ENCODE measurements at regions not wholly inside any gene's neighbourhood (a gene's known extent, or its start where the extent isn't known, plus 50 kb on each side); places are given as distances from the start of the nearest gene placed in this dataset.
"Not testable (repeated sequence)": the region's sequence is repeated elsewhere in the genome, so short reads cannot be mapped to it uniquely, and the experiment has no call there.

DNA sequence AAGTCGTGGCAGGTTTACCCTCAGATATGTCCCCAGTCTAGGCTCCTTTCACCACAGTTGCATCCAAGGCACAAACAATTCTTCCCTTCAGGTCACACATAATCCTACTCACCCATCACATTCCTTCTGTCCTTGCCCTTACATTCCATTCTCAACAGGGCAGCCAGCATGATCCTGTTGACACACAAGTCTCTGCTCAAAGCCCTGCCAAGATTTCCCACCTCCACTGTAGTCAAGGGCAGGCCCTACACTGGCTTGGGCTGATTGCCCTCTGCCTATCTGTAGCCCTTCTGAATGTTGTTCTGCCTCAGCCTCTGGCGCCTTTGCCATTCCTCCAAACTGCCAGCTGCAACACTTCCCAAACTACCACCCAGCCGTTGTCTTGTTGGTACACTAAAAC, 187.9 kb upstream of the AKR1E2 start:
- DNase-seq (ENCODE audit: low read depth in 2 of 2): no peak

DNA sequence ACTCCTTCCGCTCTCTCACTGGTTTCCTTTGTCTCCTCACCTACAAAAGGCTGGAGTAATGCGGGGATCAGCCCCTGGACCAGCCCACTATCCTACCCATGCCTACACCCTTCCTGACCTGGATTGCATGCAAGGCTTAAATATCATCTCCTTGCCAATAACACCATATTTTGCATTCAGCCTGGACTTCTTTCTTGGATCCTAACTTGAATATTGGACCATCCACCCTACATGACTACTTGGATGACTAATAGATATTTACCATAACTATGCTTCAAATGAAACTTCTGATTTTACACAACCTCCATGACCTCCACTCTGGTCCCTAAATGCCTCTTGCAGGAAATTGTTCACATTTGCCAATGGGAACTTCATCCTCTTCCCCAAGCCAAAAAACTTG, 188.3 kb upstream of the AKR1E2 start:
- DNase-seq (ENCODE audit: low read depth in 2 of 2): no peak

DNA sequence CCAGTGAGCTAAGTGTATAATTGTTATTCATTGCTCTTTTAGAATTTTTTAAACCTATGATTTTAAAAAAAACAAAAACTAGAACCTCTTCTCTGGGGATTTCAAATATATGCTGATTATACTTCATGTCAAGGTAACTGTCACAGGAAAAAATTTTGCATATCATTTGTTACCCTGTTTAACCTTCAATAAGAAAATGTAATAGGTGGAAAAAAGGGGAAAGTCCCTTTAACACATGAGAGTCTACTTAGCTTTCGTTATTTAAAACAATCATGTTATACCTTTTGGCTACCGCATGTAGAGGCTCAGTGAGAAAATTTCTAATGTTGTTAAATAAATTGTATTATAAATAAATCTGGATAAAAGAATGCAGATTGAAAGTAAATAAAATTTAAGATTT, 190.1 kb upstream of the AKR1E2 start:
- no peak for DNase-seq (ENCODE audit: low read depth in 2 of 2)

DNA sequence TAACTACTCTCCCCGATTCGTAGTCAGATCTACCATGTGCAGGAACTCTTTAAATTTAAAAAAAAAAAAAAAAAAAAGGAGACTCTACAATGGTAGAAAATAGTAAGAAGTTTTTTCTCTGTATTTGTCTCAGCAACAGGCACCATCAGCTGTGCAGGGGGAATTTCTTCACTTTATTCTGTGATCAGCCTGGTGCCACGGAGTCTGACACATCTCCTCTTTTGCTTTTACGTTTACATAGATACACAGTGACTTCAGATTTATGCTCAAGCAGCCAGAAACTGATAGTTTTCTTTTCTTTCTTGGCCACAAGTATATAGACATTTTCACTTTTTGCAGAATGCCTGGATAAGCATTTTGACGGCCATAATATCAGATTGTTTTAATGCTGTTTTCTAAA, 190.6 kb upstream of the AKR1E2 start:
- no peak for DNase-seq (ENCODE audit: low read depth in 2 of 2)

DNA sequence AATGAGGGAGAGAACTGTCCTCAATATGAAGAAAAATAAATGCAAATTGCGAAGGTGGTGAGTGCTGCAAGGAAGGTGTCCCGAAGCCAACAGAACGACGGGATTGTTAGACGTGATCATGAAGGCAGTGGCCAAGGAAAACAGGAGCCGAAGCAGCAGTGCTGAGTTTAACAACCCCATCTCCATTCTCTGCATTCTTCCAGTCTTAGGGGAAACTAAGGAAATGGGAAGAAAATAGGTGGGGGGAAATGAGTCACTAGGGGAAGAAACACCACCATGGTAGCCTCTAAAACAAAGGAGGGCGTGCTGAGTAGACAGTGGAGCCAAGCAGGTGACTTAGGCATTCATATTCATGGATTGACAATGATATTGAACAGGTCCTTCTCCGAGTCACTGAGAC, 192.2 kb upstream of the AKR1E2 start:
- no peak for DNase-seq (ENCODE audit: low read depth in 2 of 2)

DNA sequence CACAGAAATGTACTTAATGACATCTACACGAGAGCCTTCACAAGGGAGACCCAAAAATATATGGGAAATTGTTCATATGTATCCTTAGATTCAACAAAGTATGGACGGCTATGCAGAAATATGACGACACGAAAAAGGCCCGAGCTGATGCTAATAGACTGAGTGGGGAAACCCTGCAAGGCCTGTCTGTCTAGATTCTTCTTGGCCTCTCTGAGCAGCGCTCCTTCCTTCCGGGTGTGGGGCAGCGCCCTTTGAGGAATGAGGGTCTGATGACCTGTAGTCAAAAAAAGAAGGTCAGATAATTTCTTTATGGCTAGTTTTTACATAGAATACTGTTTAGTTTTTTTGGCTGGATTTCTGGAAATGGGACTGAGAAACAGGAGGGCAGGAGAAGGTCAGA, 192.8 kb upstream of the AKR1E2 start:
- no peak for DNase-seq (ENCODE audit: low read depth in 2 of 2)

DNA sequence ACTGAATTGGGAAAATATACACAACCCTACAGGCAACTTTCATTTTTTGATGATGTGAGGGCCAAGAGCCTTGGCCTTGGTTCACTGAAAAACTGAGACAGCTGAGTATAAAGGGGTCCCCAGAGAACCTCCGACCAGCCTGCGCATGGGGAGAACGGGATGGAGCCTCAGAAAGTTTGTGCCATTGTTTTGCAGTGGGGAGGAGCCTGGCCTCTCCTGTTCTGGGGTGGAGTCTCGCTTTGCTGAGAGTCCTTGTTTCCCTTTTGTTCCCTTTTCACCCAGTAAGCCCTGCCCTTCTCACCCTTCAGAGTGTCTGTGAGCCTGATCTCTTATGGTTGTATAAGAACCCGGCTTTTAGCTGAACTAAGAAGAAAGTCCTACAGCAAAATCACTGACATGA, 193.2 kb upstream of the AKR1E2 start:
- no peak for DNase-seq (ENCODE audit: low read depth in 2 of 2)

DNA sequence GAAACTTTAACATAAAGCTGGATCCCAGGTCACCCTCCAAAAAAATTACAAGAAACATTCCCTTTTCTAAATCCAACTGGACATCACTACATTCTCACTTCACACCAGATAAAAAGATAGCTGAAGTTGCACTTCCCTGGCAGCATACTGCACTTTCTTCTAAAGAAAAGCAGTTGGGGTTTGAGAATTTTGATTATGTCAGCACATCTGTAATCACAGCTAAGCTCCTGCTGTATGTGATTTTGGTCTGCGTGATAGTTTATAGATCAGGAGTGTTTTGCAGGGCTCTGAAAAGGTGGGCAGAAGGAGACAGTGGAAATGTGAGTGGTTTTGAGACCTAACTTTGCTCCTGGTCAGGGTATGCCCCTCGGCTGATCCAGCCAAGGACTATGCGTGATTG, 199.1 kb upstream of the AKR1E2 start:
- no peak for DNase-seq (ENCODE audit: low read depth in 2 of 2)

DNA sequence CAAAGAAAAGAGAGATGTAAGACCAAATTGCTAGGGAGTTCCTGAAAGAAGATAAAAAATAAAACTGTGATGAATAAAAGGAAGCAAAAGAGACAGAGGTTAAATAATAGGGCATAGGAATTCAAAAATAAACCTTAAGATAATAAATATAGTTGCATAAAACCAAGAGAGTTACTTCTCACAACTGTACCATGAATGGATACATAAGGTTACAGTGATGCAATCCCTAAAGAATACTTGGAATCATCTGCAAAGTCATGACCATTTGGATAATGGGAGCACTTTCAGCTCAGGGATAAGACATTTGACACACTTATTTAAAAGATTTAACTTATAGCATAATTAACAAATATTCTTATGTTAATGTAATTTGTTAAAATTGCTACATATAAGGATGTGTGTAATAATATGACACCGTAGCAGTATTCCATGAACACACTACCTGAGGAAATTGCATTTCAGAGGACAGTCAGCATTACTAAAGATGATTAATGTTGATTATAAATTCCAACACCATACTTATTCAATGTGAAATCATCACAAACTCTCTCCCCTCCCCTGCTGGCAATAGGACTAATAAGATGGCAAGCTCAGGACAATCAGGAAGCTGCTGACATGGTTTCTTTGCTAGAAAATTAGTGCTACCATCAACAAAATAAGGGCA, 202.1 kb upstream of the AKR1E2 start:
- DNase-seq (ENCODE audit: low read depth in 2 of 2): no peak

DNA sequence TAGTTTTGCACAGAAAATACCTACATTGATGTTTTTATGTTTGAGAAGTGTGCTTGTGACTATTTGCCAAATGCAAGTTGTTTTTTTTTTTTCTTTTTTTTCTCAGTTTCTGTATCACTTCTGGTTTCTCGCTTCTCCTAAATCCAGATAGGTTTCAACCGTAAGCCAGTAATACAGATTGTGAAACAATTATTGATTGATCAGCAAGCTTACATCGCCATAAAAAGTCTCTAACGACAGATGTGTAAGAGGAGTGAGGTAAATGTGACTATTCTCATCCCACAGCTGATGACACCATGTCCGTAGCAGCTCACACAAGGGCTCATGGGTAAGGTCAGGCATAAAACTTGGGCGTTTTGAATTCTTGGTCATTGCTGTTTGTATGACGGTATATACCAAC, 202.8 kb upstream of the AKR1E2 start:
- no peak for DNase-seq (ENCODE audit: low read depth in 2 of 2)

DNA sequence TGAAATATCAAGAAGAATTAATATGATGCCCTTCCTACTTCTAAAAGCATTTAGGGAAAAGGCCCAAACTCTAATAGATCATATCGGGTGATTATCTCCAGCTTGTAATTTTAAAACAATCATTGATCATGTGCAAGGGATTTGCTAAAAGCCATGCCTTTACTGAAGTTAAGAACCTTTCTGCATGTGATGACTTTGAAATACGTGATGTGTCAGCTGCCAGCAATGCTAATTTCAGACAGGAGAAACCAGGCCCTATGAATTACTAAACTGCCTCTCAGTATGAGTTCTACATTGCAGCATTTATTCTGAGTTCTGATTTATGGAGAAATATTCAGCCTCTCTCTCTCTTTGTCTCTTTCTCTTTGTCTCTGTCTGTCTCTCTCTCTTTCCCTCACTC, 203.6 kb upstream of the AKR1E2 start:
- no peak for DNase-seq (ENCODE audit: low read depth in 2 of 2)

DNA sequence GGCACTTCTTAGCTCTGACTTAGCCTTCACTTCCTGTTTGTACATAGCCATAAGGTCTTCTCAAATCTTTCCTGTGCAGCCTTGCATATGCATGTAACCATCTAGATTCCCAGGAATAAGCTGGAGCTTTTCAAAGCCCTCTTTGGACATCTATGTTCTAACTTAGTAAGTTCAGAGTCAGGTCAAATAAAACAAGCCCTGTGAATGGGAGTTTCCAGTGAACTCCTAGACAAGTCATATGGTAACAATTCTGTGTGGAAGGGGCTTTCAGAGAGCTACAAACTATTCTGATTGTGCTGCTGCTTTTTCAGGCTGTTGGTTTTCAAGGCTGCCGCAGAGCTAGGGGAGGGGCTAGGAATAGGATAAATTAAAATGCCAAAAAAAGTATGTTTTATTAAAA, 208.4 kb upstream of the AKR1E2 start:
- DNase-seq (ENCODE audit: low read depth in 2 of 2): no peak

DNA sequence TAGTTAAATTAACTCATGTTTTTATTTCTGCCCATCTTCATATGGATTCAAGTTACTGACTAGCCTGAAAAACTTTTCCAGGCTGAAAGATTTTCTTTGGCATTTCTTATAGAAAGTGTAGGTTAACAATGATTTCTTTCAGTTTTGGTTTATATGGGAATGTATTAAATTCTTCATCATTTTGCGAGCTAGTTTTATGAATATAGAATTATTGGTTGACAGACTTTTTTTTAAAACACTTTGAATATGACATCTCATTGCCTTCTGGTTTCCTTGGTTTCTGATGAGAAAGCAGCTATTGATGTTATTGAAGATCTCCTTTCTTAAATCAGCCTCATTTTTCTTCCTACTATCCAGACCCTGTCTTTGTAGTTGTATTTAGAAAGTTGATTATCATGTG, 211.0 kb upstream of the AKR1E2 start:
- no peak for DNase-seq (ENCODE audit: low read depth in 2 of 2)

DNA sequence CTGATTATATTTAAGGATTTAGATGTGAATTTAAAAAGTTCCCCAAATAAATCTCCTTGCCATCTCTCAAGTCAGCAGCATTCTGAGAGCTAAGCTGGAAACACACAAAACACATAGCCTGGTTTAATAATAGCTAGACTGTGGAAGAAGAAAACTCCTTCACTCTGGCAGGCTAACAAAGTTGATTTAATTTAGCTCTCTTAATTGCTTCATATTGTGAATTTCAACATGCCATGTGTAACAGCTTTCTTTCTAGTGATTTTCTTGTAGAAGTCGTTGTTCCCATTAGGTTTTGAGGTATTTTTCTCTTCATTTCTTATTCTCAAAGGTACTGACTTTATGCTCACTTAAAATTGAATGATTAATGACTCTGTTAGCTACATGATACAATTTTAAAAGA, 216.8 kb upstream of the AKR1E2 start:
- no peak for DNase-seq (ENCODE audit: low read depth in 2 of 2)

DNA sequence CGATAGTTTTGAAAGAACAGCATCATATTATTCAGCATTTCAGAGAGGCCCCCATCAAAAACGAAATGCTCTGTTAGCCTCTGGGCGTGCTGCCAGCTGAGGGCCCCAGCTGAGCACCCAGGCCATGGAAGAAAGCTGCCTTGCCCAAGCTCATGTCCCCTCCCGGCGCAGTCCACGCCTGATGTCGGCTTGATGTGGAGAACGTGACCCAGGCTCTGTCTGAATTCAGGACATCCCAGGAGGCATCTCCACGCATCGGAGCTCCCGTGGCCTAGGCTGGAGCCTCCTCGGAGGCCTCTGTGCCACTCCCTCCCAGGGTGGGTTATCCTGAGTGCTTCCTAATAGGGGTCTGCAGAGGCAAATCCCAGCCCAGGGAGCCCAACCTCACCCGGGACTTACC, 218.3 kb upstream of the AKR1E2 start:
- DNase-seq (ENCODE audit: low read depth in 2 of 2): no peak

DNA sequence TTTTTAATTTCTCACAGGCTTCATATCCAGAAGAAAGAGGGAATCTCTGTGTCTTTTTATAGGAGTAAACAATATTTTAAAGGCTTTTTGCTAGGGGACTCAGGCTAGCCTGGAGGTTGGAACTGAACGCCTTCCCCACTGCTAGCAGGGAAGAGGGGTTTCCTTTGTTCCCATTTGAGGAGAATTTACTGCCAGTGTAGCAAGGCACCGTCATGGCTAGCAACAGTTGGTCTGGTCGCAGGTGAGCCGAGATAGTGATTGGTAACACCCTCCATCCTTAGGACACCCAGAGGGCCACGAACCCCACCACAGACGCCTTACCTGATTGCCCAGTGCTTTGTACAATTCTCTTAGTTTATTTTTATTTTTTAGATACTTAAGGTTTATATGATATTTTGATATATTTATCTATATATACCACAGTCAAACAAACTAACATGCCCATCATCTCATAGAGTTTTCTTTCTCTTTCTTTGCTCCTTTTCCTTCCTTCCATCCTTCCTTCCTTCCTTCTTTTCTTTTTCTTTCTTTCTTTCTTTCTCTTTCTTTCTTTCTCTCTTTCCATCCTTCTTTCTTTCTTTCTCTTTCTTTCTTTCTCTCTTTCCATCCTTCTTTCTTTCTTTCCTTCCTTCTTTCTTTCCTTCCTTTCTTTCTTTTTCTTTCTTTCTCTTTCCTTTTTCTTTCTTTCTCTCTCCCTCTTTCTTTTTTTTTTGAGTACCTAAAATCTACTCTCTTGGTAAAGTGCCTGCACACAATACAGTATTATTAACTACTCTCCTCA, 219.0 kb upstream of the AKR1E2 start:
- DNase-seq (ENCODE audit: low read depth in 2 of 2): no peak

DNA sequence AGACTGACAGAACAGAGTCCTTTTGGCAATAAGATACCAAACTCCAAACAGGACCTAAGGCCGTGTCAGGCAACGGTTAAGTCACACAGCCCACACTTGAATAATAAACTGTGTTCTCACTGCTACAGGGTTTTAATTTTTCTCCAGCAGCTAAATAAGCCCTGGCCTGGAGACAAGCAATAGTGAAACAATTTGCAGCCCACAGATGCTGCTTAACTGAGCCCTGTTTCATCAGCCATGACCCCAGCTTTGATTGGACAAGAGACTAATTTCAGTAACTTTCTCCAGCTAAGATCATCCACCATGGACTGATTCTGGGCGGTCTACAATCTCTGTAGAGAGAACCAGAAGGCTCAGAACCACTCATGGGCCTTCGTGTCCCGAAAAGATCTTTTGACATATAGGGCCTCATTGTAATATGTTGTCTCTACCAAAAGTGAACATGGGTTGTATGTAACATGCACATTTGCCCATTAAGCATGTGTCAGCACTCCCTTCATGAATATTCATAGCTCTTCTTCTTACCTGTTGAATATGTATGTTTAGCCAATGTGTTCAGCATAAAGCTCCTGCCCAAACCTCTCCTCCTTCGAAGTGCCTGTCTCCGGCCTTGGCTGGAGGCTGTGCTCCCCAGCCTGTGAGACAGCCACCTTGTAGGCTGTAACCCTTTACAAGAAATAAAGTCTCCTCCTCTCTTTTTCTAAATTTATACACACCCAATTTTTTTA, 223.1 kb upstream of the AKR1E2 start:
- no peak for DNase-seq (ENCODE audit: low read depth in 2 of 2)

DNA sequence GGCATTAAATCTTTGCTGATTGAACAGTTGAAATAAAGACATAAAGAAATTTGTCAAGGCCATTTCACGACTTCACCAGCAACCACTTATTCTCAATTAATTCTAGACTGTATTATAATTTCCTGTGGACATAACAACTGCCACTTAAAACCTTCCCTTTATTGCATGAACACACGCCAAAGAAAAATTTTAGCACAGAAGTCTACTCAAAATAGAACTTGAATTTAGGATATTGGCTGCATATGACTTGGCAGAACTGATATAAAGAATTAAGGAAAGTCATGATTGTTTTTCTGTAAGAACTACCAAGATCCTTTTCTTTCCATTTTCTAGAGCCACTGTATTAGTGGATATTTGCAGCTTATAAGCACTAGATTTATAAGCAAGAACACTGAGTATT, 226.5 kb upstream of the AKR1E2 start:
- DNase-seq (ENCODE audit: low read depth in 2 of 2): no peak

DNA sequence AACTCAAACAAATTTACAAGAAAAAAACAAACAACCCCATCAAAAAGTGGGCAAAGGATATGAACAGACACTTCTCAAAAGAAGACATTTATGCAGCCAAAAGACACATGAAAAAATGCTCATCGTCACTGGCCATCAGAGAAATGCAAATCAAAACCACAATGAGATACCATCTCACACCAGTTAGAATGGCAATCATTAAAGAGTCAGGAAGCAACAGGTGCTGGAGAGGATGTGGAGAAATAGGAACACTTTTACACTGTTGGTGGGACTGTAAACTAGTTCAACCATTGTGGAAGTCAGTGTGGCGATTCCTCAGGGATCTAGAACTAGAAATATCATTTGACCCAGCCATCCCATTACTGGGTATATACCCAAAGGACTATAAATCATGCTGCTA, 228.1 kb upstream of the AKR1E2 start:
- DNase-seq (ENCODE audit: low read depth in 2 of 2): not testable (repeated sequence)

DNA sequence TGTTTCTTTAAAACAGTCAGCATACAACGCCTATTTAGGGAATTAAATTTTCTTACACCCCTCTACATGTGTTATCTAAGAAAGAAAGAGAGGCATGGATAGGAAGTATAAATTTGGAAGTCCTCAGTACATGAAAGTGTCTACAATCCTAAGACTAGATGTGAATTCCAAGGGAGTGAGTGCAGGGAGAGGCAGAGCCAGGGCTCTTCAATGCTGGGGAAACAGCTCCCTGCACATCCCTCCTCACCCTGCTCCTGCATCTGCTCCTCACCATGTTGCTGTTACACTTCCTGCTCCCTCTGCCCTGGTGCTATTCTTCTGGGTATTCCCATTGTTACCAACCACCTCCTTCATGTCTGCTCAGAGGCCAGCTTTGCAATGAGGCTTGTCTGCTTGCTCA, 229.1 kb upstream of the AKR1E2 start:
- no peak for DNase-seq (ENCODE audit: low read depth in 2 of 2)

DNA sequence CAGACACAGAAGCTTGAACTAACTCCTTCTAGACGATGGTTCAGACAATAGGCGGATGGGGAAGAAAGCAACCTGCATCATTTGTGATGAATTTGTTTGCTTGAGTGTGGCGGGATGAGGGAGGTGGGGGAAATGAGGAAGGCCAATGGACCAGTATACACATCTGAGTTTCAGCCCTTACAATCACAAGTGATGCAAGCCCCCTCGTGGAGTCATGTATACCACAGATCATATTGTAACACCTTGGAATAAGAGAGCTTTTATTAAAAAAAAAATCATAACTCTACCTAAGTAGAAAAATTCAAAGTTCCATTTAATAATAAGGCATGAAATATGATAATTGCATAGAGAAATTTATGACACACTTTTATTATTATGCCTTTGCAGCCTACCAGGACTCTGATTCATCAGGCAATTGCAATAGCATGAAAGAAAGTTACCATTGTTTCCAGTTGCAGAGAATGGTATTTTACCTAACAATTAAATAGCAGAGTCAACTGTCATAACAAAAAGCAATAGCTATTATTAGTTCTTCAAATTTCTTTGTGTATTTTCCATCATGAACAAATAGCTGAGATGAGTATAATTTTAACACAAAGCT, 230.2 kb upstream of the AKR1E2 start:
- no peak for DNase-seq (ENCODE audit: low read depth in 2 of 2)

DNA sequence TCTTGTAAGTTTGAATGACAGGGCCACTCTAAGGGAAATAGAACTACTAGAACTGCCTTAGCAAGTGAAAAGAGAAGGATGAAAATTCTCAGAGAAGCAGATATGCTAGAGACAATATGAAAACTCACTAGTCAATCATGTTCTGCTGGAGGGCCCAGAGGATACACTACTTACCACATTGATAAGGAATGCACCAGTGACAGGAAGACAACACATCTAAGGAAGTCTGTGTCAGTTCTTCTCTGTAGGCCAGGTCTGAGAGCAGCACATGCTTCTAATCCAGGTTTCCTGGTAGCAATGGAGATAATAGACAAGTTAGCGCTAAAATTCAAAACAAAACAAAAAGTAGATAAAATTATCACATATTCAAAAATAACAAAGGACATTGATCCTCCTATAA, 235.2 kb upstream of the AKR1E2 start:
- no peak for DNase-seq (ENCODE audit: low read depth in 2 of 2)

DNA sequence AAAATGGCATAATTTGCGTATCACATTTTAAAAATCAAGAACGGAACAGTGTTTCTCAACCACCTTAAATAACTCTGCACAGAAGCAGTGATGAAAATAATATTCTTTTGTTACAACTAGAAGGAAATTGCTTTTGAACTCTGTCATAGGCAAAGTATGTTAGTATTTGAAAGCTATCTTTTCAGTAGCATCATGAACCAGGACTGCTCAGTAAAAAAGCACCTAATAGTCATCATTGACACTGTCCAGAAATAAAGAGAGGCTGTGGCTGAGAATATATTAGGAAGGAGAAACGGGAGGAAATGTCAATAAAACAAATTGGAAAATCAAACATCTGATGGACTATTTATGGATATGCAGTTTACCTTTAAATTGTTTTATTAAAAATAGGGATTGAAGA, 237.2 kb upstream of the AKR1E2 start:
- no peak for DNase-seq (ENCODE audit: low read depth in 2 of 2)
